NCI-H1105 treated with DMSO at 0.1 percent for 48 hours (cell line): ENCODE measurements at regions not wholly inside any gene's neighbourhood (a gene's known extent, or its start where the extent isn't known, plus 50 kb on each side); places are given as distances from the start of the nearest gene placed in this dataset.

Source experiments
- DNase-seq: peaks from one replicate; lab custom pipeline; 2025; lab: John Stamatoyannopoulos, UW

DNA sequence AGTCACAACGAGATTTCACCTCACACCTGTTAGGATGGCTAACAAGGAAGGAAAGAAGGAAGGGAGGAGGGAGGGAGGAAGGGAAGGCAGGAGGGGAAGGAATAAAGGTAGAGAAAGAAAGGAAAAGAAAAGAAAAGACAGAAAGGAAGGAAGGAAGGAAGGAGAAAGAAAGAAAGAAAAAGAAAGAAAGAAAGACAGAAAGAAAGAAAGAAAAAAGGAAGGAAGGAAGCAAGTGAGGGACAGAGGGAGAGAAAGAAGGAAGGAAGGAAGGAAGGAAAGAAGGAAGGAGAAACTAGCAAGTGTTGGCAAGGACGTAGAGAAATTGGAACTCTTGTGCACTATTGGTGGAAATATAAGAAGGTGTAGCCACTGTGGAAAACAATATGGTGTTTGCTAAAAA is 52.2 kb downstream of the CCDC185 start:
- DNase-seq: no peak

DNA sequence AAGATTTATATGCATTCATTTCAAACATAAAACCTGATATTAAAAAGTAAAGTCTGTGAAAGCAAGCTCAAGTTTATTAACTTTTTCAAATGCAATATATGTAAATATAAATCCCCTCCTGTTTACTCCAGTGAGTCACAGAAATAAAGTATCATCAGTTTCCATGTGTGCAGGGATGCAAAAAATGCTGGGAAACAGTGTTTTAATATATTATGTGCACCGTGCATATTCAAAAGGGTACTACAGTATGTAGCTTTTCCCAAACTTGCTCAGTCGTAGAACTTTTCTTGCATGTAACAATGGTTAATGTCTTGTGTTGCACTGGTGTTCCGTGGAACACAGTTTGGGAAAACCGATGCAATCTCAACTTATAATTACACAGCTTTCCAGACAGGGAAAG is 60.7 kb downstream of the CCDC185 start:
- no peak for DNase-seq

DNA sequence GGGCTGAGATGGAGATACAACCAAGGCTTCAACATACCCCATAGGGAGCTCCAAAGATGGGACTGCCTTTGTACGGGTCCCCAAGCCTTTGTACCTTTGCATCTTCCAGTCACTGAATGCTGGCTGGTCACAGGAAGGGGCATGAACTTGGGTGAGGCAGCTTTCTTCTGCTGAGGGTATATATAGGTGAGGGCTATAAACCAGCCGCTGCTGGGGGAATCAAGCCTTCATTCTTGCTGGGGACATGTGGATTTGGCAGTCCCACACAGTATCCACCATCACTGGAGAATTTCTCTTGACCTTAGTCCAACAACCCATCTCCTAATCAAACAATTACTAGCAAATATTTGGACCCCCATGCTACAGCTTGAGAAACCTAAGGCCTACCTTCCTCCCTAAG is 61.7 kb downstream of the CCDC185 start:
- no peak for DNase-seq

DNA sequence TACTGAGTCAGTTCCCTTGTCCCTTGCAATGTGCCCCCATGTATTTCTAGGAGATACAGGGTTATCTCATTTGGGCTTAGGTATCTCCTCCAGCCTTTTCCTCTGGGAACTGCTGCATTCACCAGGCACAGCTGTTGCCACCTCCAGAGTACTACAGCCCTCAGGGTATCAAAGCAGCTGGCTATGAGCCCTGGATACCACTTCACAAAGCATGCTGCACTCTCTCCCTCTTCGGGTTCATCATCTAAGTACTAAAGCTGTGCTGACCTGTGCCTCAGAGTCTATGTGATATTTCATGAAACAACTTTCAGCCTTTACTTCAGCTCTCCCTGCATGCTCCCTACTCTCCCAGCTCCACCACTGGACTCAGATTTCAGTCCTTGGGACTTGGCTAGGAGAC is 62.3 kb downstream of the CCDC185 start:
- no peak for DNase-seq

DNA sequence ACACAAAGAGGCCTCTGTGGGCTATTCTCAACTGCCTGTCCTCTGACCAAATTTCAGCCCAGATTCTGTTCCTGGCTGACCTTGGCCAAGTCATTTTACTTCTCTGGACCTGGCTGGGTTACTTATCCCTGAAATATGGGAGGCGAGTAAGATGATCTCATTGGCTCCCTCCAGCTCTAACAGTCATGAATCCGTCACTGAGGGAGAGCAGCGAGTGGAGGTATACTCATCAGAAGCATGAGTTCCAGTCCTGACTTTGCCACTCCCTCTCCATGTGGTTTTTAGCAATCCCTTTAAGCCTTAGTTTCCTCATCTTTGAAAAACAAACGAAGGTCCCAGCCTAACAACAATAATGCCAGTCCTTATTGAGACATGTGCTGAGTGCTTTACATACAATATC is 63.5 kb downstream of the CCDC185 start:
- DNase-seq: no peak

DNA sequence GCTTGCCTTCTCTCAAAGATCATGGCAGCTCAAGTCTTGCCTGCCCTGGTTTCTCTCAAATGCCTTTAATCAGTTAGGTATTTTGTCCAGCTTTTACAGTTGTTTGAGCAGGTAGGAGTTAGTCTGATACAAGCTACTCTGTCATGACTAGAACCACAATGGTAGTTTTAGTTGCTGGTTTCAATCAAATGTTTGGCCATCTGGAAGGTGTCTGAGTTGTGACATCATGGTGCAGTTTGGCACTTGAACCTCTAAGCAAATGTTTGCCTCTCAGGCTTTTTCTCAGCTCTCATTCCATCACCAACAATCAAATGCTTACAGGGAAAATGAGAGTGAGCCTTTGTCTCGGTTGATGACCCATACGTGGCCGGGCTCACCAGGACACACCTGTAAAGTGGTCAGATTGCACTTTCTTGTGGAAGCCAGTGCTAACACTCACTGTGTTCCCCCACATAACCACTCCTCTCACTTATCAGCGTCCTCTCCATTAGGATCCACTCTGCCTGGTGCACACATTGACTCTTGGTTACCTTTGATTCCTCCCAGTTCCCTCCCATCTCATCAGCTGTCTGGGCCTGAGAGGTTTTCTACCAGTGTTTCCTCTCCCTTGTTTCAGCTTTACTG is 67.5 kb downstream of the CCDC185 start:
- no peak for DNase-seq

DNA sequence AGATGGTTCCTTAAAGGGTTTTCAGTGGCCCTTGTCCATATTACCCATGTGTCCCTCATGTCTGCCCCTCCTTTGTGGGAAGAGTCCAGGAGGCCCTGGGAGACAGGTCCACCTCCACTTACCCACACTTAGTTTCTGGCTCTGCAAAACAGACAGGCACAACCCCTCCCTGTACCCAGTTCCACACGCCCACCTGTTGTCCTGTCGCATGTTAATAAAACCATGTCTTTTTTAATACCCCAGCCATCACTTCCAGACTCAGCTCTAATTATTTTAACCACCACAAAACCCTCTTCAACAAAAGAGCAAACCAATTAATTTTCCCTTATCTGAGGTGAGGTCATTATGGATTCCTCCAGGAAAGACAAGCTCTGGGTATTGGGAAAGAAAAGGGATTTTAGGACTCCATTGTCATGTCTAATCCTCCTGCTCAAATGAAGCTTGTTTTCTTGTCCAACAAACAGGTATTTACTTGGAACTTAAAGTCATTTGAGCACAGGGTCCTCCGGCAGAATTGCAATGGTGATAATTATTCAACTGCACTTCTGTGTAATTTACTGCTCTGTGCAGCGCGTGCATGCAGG is 68.9 kb downstream of the CCDC185 start:
- DNase-seq: peak; percentile 69

DNA sequence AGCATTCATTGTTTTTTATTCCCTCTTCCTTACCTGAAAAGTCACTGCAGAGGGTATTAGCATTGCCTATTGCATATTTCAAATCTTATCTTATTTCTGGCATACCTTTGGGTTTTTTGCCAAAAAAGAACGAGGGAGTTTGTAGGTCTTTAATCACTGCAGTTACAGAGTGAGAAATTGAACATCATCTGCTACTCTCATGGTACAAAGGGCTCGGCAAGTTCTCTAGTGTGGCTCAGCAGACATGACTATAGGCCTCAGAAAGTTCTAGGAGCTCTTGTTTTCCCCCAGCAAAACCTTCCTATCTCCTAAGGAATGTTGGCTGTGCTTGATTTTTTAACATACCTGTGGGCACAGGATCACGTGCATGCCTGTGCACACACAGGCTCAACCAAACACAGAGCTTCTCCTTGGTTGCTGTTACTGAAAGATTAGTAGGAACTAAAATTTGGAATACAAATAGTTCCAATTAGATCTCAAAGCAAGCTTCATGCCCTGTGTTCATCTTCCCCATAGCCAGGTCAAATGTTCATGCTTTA is 69.7 kb downstream of the CCDC185 start:
- no peak for DNase-seq

DNA sequence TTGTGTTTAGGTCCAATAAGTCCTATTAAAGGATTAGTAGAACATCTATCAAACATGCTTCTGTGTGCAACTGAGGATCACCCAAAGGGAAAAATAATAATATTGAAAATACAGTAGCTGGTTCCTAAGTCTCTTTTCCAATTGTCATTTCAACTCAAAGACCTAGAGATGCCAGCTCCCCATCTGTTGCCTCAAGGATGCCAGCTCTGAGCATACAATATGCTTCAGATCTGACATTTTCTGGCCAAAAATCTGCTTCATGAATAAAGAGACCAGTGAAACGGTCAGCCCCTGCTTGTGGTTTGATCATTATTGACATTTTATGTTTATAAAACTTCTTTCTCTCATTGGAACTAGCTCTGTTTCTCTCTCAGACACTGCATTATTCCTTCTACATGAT is 72.9 kb downstream of the CCDC185 start:
- no peak for DNase-seq

DNA sequence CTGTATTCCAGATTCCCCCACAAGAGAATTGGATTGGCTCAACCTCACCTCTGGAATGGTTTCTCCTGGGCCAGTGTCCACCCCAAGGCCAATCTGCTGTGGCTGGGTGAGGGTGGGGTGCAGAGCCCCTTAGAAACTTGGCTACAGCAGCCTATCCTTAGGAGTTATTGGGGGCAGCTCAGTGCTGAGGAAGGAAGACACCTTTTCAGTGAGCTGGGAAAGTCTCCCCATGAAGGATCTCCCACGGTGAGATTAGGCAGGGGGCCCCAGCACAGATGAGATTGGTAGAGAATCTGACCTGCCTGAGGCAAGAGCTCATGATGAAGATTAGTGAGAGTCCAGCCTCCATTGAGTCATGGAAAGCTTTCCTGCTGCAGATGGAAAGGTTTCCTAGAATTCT is 78.4 kb downstream of the CCDC185 start:
- DNase-seq: no peak

DNA sequence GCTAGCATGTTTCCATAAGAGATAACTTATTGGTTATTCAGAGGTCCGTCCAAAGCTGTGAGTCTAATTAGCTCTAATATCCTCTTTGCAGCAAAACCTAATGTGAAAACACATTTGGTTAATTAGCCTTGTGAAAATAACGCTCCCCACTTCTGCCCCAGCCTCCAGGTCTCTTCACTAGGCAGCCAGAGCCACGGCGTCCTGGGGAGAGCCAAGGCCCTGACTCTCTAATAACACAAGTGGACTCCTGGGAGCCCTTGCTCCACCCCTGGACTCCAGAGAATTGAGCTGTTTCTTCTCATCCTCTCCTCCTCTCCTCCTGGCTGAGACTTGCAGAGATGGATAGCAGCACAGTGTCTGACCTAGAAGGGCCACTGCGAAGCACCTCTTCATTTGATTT is 78.8 kb downstream of the CCDC185 start:
- DNase-seq: no peak

DNA sequence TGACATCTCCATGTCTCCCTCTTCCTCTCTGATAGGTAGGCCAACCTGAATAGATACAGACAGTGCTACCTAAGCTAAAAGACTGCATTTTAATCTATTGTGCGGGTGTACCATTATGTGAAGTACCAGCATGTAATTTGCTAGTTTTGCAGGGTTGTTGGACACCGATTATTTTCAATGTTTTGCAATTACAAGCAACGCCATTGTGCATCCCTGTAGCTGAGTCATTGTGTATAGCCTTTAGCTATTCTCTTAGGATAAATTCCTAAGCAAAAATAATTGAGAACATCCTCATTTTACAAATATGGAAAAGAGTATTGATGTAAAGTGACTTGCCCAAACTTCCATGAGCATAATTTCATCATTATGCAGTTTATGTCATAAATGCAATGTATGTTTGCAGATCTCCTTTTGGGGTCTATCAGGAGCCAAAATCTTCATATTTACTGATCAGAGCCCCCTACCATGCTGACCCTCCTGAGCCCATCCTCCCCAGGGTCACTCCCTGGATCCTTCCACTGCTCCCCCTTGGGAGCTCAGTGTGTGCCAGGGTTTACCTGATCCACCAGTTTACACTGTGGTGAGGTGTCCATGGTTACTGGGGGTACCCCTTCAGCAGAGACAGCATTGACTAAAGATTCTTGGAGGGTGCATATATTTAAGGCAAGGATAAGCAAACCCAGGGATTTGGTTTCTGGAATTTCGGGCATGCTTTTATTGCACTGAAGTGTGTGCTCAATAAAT is 80.6 kb downstream of the CCDC185 start:
- no peak for DNase-seq

DNA sequence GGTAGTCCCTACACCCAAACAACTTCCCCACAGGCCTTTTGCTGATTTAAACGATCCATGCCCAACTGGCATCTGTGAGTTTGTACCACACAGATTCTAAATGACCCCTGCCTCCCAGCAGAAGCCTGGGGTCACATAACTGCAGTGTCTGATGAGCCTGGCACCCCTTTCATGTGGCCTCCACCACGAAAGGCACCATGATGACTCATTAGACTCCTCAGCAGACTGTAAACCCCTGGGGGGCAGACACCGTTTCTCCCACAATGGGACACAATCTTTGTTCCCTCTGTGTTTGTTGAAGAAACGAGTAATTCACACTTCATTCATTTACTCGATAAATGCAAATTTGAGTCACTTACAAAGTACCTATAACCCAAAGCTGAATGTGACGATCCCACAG is 81.6 kb downstream of the CCDC185 start:
- DNase-seq: no peak

DNA sequence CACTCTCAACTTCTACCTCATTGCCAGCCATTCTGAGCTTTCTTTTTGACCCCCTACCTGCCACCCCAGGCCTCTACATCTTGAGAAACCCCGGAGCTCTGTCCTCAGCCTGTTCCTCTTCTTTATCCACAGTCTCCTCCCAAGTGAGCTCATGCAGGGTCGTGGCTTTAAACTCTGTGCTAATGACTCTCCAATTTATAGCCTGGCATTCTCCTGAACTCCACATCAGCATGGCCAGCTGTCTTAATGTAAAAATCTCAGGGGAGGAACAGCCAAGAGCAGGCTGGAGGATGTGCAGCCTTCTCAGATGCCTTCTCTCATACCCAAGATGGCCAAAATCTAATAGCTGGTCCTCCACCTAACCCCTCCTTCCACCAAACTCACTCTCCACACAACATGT is 84.2 kb downstream of the CCDC185 start:
- no peak for DNase-seq

DNA sequence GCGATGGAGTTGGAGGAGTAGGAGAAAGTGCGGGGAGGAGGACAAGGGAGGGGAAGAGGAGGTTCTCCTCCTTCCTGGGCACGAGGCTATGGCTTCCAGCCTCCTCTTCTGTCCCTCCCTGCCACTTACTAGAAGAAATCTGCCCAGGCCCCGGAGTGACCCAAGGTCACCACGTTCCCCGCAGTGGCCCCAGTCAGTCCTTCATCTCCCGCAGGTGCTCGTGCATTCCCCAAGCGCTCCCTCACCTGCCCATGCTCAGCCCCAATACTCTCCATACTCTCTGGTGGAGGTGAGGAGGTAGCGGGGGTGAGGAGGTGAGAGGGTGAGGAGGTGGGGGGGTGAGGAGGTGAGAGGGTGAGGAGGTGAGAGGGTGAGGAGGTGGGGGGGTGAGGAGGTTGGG is 85.4 kb downstream of the CCDC185 start:
- no peak for DNase-seq

DNA sequence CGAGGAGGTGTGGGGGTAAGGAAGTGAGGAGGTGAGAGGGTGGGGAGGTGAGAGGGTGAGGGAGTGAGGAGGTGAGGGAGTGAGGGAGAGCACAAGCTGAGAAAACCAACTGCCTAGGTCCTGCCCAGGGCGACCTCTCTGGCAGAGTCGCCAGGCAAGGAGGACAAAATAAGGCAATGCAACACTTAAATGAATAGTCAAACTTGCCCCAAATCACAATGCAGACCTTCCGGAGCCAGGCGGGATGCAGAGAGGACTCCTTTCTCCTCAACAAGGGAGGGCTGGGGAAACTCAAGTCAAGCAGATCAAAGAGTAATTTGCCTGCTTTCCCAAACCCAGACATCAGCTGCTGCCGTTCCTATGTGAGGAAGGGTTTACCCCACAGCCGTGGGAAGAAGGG is 86.0 kb downstream of the CCDC185 start:
- DNase-seq: peak; percentile 28

DNA sequence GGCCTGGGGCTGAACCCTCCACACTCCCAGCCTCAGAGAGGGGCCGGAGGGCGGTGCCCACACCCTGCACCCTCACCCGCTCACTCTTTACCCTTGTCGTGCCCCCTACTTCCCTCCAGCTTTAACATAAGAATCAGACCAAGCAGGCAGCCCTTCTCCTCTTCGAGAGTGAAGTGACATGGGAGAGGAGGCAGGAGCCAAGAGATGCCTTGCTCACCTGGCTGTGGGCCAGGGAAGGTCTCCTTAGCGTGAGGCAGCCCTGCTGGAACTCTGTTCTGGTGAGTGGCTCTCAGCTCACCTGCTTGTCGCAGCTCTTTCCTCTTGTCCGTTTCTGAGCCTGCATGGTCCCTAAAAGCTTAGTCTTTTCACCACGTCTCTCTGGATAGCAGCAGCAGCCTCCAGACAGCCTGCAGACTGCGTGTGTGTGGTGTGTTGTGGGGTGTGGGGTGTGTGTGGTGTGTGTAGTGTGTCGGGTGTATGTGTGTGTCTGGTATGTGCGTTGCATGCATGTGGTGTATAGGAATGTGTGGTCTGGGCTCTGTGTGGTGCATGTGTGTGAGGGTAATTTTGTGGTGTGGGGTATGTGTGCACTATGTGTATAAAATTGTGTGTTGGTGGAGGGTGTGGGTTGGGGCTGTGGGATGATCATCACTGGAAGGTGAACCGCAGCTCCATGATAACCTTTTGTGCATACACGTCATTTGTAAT is 86.7 kb downstream of the CCDC185 start:
- DNase-seq: peak; percentile 83

DNA sequence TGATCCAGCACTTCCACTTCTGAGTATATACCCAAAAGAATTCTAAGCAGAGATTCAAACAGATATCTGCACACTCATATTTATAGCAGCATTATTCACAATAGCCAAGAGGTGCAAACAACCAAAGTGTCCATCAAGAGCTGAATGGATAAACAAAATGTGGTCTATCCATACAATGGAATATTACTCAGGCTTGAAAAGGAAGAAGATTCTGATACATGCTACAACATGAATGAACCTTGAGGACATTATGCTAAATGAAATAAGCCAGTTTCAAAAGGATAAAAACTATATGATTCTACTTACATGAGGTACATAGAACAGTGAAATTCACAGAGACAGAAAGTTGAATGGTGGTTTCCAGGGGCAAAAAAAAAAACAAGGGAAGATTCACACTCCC is 88.9 kb downstream of the CCDC185 start:
- no peak for DNase-seq

DNA sequence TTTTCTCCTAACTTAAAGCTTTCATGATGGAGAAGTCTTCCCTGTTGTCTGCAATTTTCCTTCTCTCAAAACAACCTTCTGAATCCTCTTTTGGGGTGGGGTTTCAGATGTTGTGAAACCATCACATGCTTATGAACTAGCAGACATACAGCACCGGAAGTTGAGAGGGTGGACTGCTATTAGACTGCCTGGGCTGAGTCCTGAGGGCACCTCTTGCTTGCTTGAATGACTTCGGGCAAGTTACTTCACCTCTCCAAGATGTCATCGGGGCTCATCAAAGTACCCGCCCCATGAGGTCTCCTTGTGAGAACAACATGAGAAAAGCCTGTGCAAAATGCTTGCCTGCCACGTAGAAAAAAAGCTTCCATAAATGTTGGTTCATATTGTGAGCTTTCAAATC is 89.6 kb downstream of the CCDC185 start:
- no peak for DNase-seq

DNA sequence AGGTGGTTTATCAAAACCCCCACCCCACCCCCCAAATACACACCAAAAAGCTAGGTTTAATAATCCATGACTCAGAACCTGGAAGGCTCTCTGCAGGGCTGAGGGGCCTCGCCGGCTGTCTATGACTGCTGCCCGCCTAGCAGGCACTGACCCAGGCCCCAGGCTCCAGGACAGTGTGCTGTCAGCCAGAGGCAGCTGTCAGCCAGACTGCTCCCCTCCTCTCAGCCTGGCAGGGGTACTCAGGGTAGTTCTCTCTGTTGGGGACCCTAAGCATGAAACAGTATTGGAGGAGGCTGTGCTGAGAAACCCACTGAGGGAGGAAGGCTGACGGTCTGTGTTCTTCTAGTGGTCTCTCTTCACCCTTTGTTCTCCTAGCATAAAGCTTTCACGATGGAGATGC is 90.3 kb downstream of the CCDC185 start:
- no peak for DNase-seq

DNA sequence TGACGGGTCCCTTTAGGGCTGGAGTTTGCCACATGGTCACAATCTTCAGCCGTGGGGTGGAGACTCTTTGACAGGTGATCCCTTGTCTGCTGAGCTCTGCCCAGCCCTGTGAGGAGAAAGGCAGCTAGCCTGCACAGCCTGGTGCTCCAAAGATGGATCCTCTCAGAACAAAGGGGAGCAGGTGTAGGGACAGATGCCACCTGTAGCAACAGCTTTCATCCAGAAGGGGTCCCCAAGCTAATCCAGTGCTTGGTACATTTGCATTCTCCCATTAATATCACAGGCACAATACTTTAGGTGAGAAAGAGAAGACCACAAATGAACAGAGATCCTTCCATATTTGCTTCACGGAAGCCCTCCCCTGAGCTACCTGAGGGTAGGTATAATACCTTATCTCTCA is 93.2 kb downstream of the CCDC185 start:
- no peak for DNase-seq

DNA sequence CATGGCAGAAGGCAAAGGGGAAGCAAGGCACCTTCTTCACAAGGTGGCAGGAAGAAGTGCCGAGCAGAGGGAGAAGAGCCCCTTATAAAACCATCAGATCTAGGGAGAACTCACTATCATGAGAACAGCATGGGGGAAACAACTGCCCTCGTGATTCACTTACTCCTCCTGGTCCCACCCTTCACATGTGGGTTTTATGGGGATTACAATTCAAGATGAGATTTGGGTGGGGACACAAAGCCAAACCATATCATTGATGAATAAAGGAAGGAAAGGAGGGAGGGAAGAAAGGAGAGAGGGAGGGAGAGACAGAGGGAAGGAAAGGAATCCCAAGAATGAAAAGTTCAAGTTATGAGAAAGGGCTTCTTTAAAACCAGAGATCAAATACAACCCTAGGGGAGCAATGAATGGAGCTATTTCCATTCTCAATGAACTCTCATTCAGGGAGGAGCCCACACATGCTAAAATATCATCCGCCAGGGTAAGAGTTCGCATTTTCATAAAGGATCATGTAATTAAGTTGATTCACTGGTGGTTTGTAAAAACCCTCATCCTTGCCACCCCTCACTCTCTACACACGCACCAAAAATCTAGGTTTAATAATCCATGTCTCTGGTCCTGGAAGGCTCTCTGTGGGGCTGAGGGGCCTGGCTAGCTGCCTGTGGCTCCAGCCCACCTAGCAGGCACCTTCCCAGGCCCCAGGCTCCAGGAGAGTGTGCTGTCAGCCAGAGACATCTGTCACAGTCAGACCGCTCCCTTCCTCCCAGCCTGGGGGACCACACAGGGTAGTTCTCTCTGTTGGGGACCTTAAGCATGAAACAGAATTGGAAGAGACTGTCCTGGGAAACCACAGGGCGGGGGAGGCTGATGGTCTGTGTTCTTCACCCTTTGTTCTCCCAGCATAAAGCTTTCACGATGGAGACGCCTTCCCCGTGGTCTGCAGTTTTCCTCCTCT is 94.0 kb downstream of the CCDC185 start:
- no peak for DNase-seq
